BE2C (cell line): ENCODE measurements at regions not wholly inside any gene's neighbourhood (a gene's known extent, or its start where the extent isn't known, plus 50 kb on each side); places are given as distances from the start of the nearest gene placed in this dataset.

Experiments used
- DNase-seq: peaks from one replicate; pipeline ENCODE4 v3.0.0-alpha.2; 2020
- H3K27me3 ChIP-seq: fragments of 250-450 bp; sonication (Bioruptor Pico); 2 replicates; pipeline ENCODE4 v1.5.1; 2020; ENCODE audit warnings: mild to moderate bottlenecking
- H3K36me3 ChIP-seq: fragments of 250-450 bp; sonication (Bioruptor Pico); 2 replicates; pipeline ENCODE4 v1.5.1; 2020; ENCODE audit warnings: mild to moderate bottlenecking
- H3K4me1 ChIP-seq: fragments of 250-450 bp; sonication (Bioruptor Pico); 2 replicates; pipeline ENCODE4 v1.5.1; 2020
- H3K4me3 ChIP-seq: 2 replicates; pipeline ENCODE4 v1.5.1; 2011; ENCODE audit warnings: low read depth, low read length
- H3K9me3 ChIP-seq: fragments of 250-450 bp; sonication (Bioruptor Pico); 2 replicates; pipeline ENCODE4 v1.5.1; 2020
- TF ChIP-seq, protein P1 (sequence below): IDR thresholded peaks from 2 replicates; pipeline ENCODE4 v1.5.1; 2012; ENCODE audit warnings: mild to moderate bottlenecking, low read depth, low read length

DNA sequence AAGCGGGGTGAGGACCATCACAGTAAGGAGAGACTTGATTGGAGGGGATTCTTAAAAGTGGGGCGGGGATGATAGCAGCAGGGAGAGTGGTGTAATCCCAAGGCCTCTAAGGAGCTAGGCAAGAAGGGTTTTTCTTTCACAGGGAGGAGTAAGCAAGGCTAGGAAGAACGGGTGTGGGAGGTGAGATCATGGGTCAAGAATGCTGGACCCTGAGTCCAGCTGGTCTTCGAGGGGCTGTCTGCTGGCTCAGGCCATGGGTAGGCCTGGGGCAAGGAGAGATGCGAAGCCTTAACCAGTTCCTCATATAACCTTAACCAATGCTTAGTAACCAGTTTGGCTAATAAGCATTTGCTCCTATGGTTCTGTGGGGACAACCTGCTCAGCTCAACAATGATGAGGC lies 599.1 kb downstream of the NPHP4 start:
- no peaks in the 10 kb centered on the region for H3K9me3 ChIP-seq
- TF ChIP-seq, protein P1, sequence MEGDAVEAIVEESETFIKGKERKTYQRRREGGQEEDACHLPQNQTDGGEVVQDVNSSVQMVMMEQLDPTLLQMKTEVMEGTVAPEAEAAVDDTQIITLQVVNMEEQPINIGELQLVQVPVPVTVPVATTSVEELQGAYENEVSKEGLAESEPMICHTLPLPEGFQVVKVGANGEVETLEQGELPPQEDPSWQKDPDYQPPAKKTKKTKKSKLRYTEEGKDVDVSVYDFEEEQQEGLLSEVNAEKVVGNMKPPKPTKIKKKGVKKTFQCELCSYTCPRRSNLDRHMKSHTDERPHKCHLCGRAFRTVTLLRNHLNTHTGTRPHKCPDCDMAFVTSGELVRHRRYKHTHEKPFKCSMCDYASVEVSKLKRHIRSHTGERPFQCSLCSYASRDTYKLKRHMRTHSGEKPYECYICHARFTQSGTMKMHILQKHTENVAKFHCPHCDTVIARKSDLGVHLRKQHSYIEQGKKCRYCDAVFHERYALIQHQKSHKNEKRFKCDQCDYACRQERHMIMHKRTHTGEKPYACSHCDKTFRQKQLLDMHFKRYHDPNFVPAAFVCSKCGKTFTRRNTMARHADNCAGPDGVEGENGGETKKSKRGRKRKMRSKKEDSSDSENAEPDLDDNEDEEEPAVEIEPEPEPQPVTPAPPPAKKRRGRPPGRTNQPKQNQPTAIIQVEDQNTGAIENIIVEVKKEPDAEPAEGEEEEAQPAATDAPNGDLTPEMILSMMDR: no peak
- no peaks in the 10 kb centered on the region for H3K36me3 ChIP-seq
- H3K4me1 ChIP-seq: no peaks in the 10 kb centered on the region
- no peak overlapping the region for H3K4me3 ChIP-seq
- no peak for DNase-seq
- no peaks in the 10 kb centered on the region for H3K27me3 ChIP-seq

DNA sequence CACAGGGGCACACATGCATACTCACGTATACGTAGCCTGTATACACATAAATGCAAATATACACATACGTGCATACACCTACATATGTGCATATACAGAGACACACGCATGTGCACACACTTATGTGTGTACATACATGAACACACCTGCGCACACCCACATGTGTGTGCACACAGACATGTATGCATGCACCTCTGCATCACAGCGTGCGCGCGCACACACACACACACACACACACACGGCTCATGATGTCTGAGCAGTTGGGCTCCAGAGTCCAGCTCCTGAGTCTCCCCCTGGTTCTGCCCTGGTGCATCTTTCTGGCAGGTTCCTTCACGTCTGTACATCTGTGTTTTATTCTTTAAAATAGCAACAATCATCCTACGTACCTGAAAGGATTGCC lies 600.5 kb downstream of the NPHP4 start:
- no peaks in the 10 kb centered on the region for H3K4me1 ChIP-seq
- H3K9me3 ChIP-seq: no peaks in the 10 kb centered on the region
- TF ChIP-seq, protein P1: no peak

DNA sequence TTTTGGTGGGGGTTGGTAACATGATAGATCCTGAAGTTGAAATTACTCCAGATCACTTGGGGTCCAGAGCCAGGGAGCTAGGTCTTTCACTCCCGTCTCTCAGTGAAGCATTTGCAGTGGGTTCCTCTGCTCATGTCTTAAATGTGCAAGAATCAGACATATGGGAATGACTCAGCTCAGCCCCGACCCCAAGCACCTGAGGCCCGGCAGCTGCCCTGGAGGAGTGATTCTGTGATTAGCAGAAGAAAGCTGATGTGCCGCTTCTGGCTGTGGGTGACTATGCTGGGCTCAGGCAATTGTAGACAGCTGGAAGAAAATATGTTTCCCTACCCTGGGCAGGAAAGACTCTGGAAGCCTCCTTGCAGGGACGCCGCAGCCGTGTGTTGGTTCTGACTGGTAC lies 601.7 kb downstream of the NPHP4 start:
- DNase-seq: no peak
- TF ChIP-seq, protein P1: no peak
- H3K36me3 ChIP-seq: no peaks in the 10 kb centered on the region
- no peaks in the 10 kb centered on the region for H3K9me3 ChIP-seq
- H3K4me3 ChIP-seq: no peak overlapping the region
- H3K27me3 ChIP-seq: no peaks in the 10 kb centered on the region
- no peaks in the 10 kb centered on the region for H3K4me1 ChIP-seq

More for the DNA sequence above, 600.5 kb downstream of the NPHP4 start:
- no peak for DNase-seq
- H3K27me3 ChIP-seq: no peaks in the 10 kb centered on the region
- no peaks in the 10 kb centered on the region for H3K36me3 ChIP-seq
- no peak overlapping the region for H3K4me3 ChIP-seq

DNA sequence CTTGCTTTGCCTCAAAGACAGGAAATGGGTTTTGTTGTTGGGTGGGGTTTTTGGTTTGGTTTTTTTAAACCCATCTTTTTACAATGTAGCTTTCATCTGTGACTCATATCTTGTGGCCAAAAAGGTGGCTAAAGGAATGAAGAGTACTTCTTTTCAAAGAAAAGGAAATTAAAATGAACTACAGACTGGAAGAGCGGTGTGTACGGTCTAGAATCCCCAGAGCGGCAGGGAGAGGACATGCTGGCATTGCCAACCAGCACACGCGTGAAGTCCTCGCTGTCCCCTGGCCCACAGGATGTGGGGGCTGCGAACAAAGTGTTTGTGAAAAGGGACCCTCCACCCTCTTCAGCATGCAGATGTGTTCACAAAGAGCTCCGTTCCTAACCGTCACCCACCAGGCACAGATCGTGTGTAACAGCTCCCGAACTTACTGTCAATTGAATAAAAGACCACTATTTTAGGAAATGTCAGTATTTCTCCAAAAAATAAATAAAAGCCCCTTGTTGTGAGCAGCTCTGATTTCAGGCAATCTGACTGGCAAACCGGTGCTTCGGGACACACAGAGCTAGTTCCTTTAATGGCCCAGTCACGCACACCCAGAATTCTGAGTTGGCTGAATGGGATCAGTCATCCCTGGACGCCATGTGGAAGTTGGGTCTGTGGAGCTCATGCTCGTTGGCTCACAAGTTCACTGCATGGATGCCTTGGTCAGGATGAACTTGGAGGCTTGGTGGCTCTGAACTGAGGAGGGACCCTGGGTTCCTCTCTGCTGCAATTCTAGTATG lies 602.9 kb downstream of the NPHP4 start:
- no peaks in the 10 kb centered on the region for H3K9me3 ChIP-seq
- H3K27me3 ChIP-seq: no peaks in the 10 kb centered on the region
- DNase-seq: no peak
- no peaks in the 10 kb centered on the region for H3K36me3 ChIP-seq
- H3K4me3 ChIP-seq: no peak overlapping the region
- TF ChIP-seq, protein P1: no peak
- no peaks in the 10 kb centered on the region for H3K4me1 ChIP-seq

DNA sequence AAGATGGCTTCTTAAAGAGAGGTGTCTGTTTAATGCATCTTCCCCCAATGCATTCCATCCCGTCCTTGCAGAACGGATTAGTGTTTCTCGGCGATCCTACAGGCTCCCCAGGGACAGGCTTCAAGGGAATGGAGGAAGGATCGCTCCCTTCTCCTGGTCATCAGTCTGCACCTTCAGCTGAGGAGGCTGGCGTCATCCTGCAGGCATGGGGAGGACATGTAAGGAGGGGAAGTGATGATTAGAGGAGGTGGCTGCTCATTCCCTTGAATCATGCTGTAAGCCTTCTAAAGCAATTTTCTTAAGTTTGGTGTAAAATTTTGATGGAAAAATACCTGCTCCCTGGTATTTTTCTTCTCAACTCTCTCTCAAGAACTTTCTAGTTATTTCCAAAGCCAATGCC lies 603.6 kb downstream of the NPHP4 start:
- Histone ChIP-seq H3K9me3 (no peaks in the 10 kb centered on the region), H3K4me3 (no peak overlapping the region), H3K4me1 (no peaks in the 10 kb centered on the region), H3K27me3 (no peaks in the 10 kb centered on the region), H3K36me3 (no peaks in the 10 kb centered on the region)
- DNase-seq: no peak
- TF ChIP-seq, protein P1: no peak

DNA sequence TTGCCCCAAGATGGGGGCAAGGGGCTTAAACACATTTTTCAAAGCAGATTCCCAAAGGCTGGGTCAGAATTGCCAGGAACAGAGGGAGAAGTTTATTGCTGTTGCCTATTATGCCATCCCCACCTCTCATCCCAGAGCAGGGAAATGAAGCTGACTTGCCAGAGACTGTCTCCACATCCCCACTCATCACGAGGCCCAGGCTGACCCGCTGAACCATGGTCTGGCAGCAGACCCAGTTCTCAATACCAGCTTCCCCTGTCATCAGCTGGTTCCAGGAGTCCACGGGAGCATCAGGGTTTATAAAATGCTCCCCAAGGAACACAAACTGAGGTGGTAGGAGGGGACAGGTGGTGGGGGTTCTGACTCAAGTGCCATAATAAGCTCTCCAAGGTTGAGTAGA lies 605.9 kb downstream of the NPHP4 start:
- DNase-seq: no peak
- Histone ChIP-seq H3K9me3 (no peaks in the 10 kb centered on the region), H3K27me3 (no peaks in the 10 kb centered on the region), H3K4me1 (no peaks in the 10 kb centered on the region), H3K4me3 (no peak overlapping the region), H3K36me3 (no peaks in the 10 kb centered on the region)
- TF ChIP-seq, protein P1: no peak
